ENCODE measurements at regions not wholly inside any gene's neighbourhood (a gene's known extent, or its start where the extent isn't known, plus 50 kb on each side); places are given as distances from the start of the nearest gene placed in this dataset.

DNA sequence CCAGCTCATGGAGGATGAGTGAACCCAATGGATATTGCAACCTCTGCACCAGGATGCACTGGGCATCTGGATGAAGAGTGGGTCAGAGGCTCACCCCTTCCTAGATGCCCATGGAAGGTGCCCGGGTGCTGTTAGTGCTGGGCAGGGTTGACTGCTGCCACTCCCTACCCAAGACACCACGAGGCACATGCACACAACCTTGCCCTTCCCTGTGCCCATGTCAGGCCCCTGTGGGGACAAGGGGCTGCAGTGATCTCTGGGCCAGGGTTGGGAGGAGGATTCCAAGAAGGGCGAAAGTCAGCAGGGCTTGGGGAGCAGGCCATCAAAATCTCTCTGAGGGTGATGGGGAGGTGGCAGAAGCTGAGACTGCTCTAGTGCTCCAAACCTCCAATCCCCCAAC lies 309.7 kb upstream of the ST6GAL2 start:
- TF ChIP-seq POLR2AphosphoS5 (IDR thresholded peaks at IDR 0.05; ENCODE audit: low read depth, low read length) = no peak
- no peak for TF ChIP-seq SIN3A (IDR thresholded peaks at IDR 0.05; ENCODE audit: borderline replicate concordance, insufficient read depth, low read length)
- TF ChIP-seq, protein P1, sequence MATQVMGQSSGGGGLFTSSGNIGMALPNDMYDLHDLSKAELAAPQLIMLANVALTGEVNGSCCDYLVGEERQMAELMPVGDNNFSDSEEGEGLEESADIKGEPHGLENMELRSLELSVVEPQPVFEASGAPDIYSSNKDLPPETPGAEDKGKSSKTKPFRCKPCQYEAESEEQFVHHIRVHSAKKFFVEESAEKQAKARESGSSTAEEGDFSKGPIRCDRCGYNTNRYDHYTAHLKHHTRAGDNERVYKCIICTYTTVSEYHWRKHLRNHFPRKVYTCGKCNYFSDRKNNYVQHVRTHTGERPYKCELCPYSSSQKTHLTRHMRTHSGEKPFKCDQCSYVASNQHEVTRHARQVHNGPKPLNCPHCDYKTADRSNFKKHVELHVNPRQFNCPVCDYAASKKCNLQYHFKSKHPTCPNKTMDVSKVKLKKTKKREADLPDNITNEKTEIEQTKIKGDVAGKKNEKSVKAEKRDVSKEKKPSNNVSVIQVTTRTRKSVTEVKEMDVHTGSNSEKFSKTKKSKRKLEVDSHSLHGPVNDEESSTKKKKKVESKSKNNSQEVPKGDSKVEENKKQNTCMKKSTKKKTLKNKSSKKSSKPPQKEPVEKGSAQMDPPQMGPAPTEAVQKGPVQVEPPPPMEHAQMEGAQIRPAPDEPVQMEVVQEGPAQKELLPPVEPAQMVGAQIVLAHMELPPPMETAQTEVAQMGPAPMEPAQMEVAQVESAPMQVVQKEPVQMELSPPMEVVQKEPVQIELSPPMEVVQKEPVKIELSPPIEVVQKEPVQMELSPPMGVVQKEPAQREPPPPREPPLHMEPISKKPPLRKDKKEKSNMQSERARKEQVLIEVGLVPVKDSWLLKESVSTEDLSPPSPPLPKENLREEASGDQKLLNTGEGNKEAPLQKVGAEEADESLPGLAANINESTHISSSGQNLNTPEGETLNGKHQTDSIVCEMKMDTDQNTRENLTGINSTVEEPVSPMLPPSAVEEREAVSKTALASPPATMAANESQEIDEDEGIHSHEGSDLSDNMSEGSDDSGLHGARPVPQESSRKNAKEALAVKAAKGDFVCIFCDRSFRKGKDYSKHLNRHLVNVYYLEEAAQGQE (IDR thresholded peaks at IDR 0.05; ENCODE audit: insufficient read depth in 1 of 2, low read depth in 2 of 2, low read length in 2 of 2) = no peak
- TF ChIP-seq TAF1 (IDR thresholded peaks at IDR 0.05; ENCODE audit: borderline replicate concordance, insufficient read depth, low read length) = no peak
